Fibroblast of villous mesenchyme (primary cell): ENCODE measurements at regions not wholly inside any gene's neighbourhood (a gene's known extent, or its start where the extent isn't known, plus 50 kb on each side); places are given as distances from the start of the nearest gene placed in this dataset.
"Not testable (repeated sequence)": the region's sequence is repeated elsewhere in the genome, so short reads cannot be mapped to it uniquely, and the experiment has no call there.

ENCODE experiments used
- DNase-seq: peaks from one replicate; pipeline ENCODE4 v3.0.0-alpha.2; 2010; ENCODE audit warnings: low read depth
- H3K4me3 ChIP-seq: 2 replicates; pipeline ENCODE4 v1.5.1; 2011; ENCODE audit warnings: low read depth, mild to moderate bottlenecking, low read length
- CTCF ChIP-seq: IDR thresholded peaks from 2 replicates; pipeline ENCODE4 v1.5.1; 2012; ENCODE audit warnings: low read depth, mild to moderate bottlenecking, low read length; ENCODE audit not compliant: insufficient read depth

GRCh38 chr1:242674951-242675645, 150.6 kb upstream of the PLD5 start:
- DNase-seq: no peak
- TF ChIP-seq CTCF: no peak
- no peak overlapping the region for H3K4me3 ChIP-seq

GRCh38 chr1:242673652-242674051, 149.2 kb upstream of the PLD5 start:
- no peak for DNase-seq
- no peak for TF ChIP-seq CTCF

GRCh38 chr1:242673165-242673564, 148.7 kb upstream of the PLD5 start:
- DNase-seq, H3K4me3 ChIP-seq: not testable (repeated sequence)

More at GRCh38 chr1:242673652-242674051, 149.2 kb upstream of the PLD5 start:
- H3K4me3 ChIP-seq: no peak overlapping the region

GRCh38 chr1:242670019-242670418, 145.5 kb upstream of the PLD5 start:
- no peak overlapping the region for H3K4me3 ChIP-seq
- TF ChIP-seq CTCF: no peak
- DNase-seq: no peak

- TF ChIP-seq CTCF: no peak
- no peak for DNase-seq
- no peak overlapping the region for H3K4me3 ChIP-seq
These were observed 138.4 kb upstream of the PLD5 start for GRCh38 chr1:242662886-242663285.

- DNase-seq, H3K4me3 ChIP-seq: not testable (repeated sequence)
These were observed 129.3 kb upstream of the PLD5 start for GRCh38 chr1:242653772-242654171.

GRCh38 chr1:242651817-242652216, 127.3 kb upstream of the PLD5 start:
- TF ChIP-seq CTCF: no peak
- H3K4me3 ChIP-seq: no peak overlapping the region
- no peak for DNase-seq

GRCh38 chr1:242641461-242641860, 117.0 kb upstream of the PLD5 start:
- DNase-seq: no peak
- no peak overlapping the region for H3K4me3 ChIP-seq
- no peak for TF ChIP-seq CTCF
